Smooth muscle cell (in vitro differentiated cells): ENCODE measurements at regions not wholly inside any gene's neighbourhood (a gene's known extent, or its start where the extent isn't known, plus 50 kb on each side); places are given as distances from the start of the nearest gene placed in this dataset.

ENCODE experiments used
- DNase-seq: peaks from one replicate; lab custom pipeline; 2025; ENCODE audit not compliant: unreplicated experiment; lab: John Stamatoyannopoulos, UW
- H2AFZ ChIP-seq: fragments of 200-600 bp; sonication (generic); 2 replicates; pipeline ENCODE4 v1.6.0; 2016; ENCODE audit warnings: antibody characterized with exemption, low read depth, mild to moderate bottlenecking
- H3F3A ChIP-seq: fragments of 200-600 bp; sonication (generic); 2 replicates; pipeline ENCODE4 v1.6.0; 2017; ENCODE audit warnings: antibody characterized with exemption, low read depth
- H3K27ac ChIP-seq: fragments of 200-600 bp; sonication (generic); 2 replicates; pipeline ENCODE4 v1.5.1; 2016; ENCODE audit warnings: low read depth, mild to moderate bottlenecking
- H3K27me3 ChIP-seq: fragments of 200-600 bp; sonication (generic); 2 replicates; pipeline ENCODE4 v1.6.1; 2016; ENCODE audit warnings: low read depth, mild to moderate bottlenecking
- H3K36me3 ChIP-seq: fragments of 200-600 bp; sonication (generic); 2 replicates; pipeline ENCODE4 v1.5.1; 2016; ENCODE audit warnings: low read depth
- H3K4me1 ChIP-seq: fragments of 200-600 bp; sonication (generic); 2 replicates; pipeline ENCODE4 v1.5.1; 2016; ENCODE audit warnings: low read depth
- H3K4me2 ChIP-seq: fragments of 200-600 bp; sonication (generic); 2 replicates; pipeline ENCODE4 v1.6.0; 2016; ENCODE audit warnings: mild to moderate bottlenecking
- H3K4me3 ChIP-seq: fragments of 200-600 bp; sonication (generic); 2 replicates; pipeline ENCODE4 v1.5.1; 2016; ENCODE audit warnings: mild to moderate bottlenecking
- H3K79me2 ChIP-seq: fragments of 200-600 bp; sonication (generic); 2 replicates; pipeline ENCODE4 v1.6.0; 2016; ENCODE audit warnings: low read depth, mild to moderate bottlenecking
- H3K9ac ChIP-seq: fragments of 200-600 bp; sonication (generic); 2 replicates; pipeline ENCODE4 v1.6.0; 2016; ENCODE audit warnings: low read depth
- H3K9me3 ChIP-seq: fragments of 200-600 bp; sonication (generic); replicated peaks from 2 replicates; pipeline ENCODE4 v1.5.1; 2016; ENCODE audit warnings: low read depth
- H4K20me1 ChIP-seq: fragments of 200-600 bp; sonication (generic); 2 replicates; pipeline ENCODE4 v1.6.0; 2016; ENCODE audit warnings: low read depth
- WGBS: methylation state at CpG from one replicate; pipeline ENCODE4 v1.1.7; 2016; ENCODE audit warnings: low lambda C conversion rate; 5-methylcytosine and 5-hydroxymethylcytosine counted together
- TF ChIP-seq, protein P1 (sequence below): fragments of 200-600 bp; sonication (generic); IDR thresholded peaks from 2 replicates; pipeline ENCODE4 v1.5.1; 2017; ENCODE audit warnings: borderline replicate concordance, mild to moderate bottlenecking, antibody characterized with exemption; ENCODE audit not compliant: insufficient read depth, poor library complexity, severe bottlenecking

DNA sequence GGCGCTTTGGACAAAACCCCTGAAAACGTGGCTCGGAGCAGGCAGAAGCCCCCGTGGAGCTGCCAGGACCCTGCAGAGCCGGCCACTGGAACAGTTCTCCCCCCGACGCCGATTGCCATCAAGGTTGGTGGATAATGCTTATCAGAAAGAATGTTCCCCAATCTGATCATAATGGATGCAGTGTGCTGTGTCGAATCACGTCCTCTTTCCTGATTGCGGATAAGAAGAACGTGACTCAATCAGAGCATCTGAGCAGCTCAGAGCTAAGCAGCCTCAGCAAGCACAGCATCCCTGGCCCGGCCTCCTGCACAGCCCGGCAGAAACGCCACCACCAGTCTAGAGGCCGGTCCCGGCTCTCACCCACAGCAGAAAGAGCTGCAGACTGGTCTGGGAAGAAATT is 488.0 kb downstream of the EIPR1 start:
- Histone ChIP-seq H3F3A (no peaks in the 10 kb centered on the region), H3K79me2 (no peaks in the 10 kb centered on the region), H3K27ac (no peak overlapping the region), H3K4me2 (no peak overlapping the region), H3K9ac (no peak overlapping the region), H3K36me3 (no peaks in the 10 kb centered on the region), H3K4me1 (no peaks in the 10 kb centered on the region), H4K20me1 (no peaks in the 10 kb centered on the region), H2AFZ (no peak overlapping the region), H3K9me3 (no peaks in the 10 kb centered on the region), H3K27me3 (no peaks in the 10 kb centered on the region), H3K4me3 (no peak overlapping the region)
- no peak for DNase-seq
- TF ChIP-seq, protein P1, sequence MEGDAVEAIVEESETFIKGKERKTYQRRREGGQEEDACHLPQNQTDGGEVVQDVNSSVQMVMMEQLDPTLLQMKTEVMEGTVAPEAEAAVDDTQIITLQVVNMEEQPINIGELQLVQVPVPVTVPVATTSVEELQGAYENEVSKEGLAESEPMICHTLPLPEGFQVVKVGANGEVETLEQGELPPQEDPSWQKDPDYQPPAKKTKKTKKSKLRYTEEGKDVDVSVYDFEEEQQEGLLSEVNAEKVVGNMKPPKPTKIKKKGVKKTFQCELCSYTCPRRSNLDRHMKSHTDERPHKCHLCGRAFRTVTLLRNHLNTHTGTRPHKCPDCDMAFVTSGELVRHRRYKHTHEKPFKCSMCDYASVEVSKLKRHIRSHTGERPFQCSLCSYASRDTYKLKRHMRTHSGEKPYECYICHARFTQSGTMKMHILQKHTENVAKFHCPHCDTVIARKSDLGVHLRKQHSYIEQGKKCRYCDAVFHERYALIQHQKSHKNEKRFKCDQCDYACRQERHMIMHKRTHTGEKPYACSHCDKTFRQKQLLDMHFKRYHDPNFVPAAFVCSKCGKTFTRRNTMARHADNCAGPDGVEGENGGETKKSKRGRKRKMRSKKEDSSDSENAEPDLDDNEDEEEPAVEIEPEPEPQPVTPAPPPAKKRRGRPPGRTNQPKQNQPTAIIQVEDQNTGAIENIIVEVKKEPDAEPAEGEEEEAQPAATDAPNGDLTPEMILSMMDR: no peak
- WGBS: 90% methylated on average over 17 of the region's 17 CpGs

DNA sequence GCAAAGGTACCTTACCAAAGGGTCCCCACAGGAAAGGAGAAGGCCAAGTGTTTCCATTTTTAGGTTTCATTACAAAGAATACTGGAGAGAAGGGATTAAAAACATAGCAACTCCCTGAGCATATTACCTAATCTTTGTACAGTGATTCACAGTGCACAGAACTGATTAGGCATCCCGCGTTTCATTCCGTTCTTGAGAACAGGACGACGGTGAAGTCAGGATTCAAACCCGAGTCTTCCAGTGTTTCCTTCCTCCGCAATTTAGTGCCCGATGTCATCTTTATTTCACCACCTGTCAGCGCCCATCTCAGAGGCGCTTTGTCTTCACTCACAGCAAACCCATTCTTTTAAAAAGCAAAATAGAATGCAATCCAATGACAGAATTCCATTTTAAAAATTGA is 488.5 kb downstream of the EIPR1 start:
- Histone ChIP-seq H3K4me2 (no peak overlapping the region), H3K4me3 (no peak overlapping the region), H3K36me3 (no peaks in the 10 kb centered on the region), H3F3A (no peaks in the 10 kb centered on the region), H3K27me3 (no peaks in the 10 kb centered on the region), H4K20me1 (no peaks in the 10 kb centered on the region), H3K4me1 (no peaks in the 10 kb centered on the region), H3K9ac (no peak overlapping the region), H2AFZ (no peak overlapping the region), H3K9me3 (no peaks in the 10 kb centered on the region), H3K27ac (no peak overlapping the region), H3K79me2 (no peaks in the 10 kb centered on the region)
- DNase-seq: no peak
- WGBS: 93% methylated on average over 10 of the region's 10 CpGs
- TF ChIP-seq, protein P1: no peak

DNA sequence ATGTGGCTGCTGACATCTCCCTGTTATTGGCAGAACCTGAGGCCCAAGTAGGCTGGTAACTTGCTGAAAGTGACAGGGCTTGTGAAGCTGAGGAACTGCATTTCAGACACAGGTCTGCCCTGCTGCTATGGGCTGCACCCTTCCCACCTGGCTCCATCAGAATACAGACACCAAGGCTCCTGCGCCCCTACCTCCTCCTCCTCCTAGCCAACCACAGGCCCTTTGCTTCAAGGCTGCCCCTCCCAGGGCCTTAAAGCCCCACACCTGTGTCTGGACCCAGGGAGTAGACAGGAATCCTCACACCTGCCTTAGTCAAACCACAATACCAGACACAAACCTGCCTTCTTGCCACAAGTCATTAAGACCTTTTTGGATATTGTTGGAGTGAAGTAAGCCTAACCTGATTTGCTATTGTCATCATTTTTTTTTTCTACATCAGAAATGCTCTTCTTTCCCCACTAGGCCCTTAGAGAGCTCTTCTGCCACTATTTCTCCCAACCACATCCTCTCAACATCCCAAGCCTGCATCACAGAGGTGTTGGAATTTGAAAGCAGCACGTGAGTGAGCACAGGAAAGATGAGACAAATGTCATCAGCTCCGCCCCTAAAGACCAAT is 489.7 kb downstream of the EIPR1 start:
- no peaks in the 10 kb centered on the region for H3F3A ChIP-seq
- H3K4me3 ChIP-seq: no peak overlapping the region
- no peak overlapping the region for H3K4me2 ChIP-seq
- TF ChIP-seq, protein P1: no peak
- no peaks in the 10 kb centered on the region for H3K27me3 ChIP-seq
- no peaks in the 10 kb centered on the region for H3K79me2 ChIP-seq
- H3K27ac ChIP-seq: no peak overlapping the region
- WGBS: 74% methylated on average over 3 of the region's 3 CpGs
- H4K20me1 ChIP-seq: no peaks in the 10 kb centered on the region
- no peaks in the 10 kb centered on the region for H3K4me1 ChIP-seq
- DNase-seq: no peak
- H3K9ac ChIP-seq: no peak overlapping the region
- H2AFZ ChIP-seq: no peak overlapping the region
- no peaks in the 10 kb centered on the region for H3K36me3 ChIP-seq
- no peaks in the 10 kb centered on the region for H3K9me3 ChIP-seq

DNA sequence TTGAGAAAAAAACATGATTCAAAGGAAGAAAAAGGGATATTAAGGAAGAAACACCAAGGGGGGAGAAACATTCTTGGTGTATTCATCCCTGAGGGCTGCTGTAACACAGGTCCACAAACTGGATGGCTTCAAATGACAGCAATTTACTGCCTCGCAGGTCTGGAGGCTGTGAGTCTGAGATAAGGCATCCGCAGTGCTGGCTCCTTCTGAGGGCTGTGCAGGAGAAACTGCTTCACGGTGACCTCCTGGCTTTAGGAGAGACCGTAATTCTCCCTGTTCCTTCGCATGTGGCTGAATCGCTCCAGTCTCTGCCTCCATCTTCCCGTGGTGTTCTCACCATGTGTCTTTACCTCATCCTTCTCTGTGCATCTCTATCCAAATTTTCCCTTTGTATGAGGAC is 490.7 kb downstream of the EIPR1 start:
- Histone ChIP-seq H2AFZ (no peak overlapping the region), H3K79me2 (no peaks in the 10 kb centered on the region), H3K4me1 (no peaks in the 10 kb centered on the region), H3K4me2 (no peak overlapping the region), H3K36me3 (no peaks in the 10 kb centered on the region), H4K20me1 (no peaks in the 10 kb centered on the region), H3K27ac (no peak overlapping the region), H3F3A (no peaks in the 10 kb centered on the region), H3K4me3 (no peak overlapping the region), H3K9ac (no peak overlapping the region), H3K27me3 (no peaks in the 10 kb centered on the region), H3K9me3 (no peaks in the 10 kb centered on the region)
- TF ChIP-seq, protein P1: no peak
- 53% methylated on average over 7 of the region's 7 CpGs for WGBS
- no peak for DNase-seq
